ENCODE measurements at regions not wholly inside any gene's neighbourhood (a gene's known extent, or its start where the extent isn't known, plus 50 kb on each side); places are given as distances from the start of the nearest gene placed in this dataset.
A peak's percentile ranks its signal among the peaks of the same experiment; 100 is the strongest.

DNA sequence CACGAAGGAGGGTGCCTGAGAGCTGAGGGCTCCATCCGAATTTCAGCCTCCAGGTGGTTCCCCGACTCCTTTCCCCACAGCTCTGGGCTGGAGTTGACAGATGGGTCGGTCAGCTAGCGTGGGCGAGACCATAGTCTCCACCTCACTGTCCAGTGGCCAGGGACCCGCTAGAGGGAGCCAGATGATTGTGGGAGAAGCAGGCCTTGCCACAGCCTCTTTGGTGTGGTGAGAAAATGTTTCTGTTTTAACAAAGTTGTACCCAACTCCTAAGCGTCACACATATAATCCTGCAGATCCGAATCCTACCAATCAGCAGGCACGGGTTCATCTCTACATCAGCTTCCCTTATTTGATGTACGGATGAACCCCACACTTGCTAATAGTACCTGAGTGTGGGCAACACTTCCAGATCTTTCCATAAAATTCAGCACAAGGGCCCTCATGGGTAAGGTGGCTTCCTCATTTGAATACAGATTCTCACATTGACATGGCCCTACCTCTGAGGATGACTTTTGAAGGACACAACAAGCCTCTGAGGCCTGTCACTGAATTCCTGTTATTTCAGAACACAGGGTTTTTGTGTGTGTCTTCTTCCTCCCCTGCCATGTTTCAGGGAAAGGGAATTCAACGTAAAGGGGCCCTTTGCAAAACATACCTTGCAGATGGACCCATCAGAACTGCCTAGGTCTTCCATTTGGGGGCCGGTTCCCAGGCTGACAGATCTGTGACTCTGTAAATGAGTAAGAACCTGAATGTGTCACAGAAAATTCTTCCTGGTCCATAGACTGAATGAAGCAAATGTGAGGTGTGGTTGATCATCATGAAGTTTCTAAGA is 103.2 kb upstream of the DUSP22 start:
- H3K27me3 ChIP-seq (ENCODE audit: control insufficient read depth, insufficient read depth, low read length) = peaks cover 2% of the 10 kb centered on the region
- H3K4me3 ChIP-seq (ENCODE audit: low read depth, low read length) = no peak overlapping the region
- H3K36me3 ChIP-seq (ENCODE audit: control insufficient read depth, insufficient read depth, low read length) = no peaks in the 10 kb centered on the region
- DNase-seq (ENCODE audit: low read depth) = peak; percentile 35
- TF ChIP-seq, protein P1, sequence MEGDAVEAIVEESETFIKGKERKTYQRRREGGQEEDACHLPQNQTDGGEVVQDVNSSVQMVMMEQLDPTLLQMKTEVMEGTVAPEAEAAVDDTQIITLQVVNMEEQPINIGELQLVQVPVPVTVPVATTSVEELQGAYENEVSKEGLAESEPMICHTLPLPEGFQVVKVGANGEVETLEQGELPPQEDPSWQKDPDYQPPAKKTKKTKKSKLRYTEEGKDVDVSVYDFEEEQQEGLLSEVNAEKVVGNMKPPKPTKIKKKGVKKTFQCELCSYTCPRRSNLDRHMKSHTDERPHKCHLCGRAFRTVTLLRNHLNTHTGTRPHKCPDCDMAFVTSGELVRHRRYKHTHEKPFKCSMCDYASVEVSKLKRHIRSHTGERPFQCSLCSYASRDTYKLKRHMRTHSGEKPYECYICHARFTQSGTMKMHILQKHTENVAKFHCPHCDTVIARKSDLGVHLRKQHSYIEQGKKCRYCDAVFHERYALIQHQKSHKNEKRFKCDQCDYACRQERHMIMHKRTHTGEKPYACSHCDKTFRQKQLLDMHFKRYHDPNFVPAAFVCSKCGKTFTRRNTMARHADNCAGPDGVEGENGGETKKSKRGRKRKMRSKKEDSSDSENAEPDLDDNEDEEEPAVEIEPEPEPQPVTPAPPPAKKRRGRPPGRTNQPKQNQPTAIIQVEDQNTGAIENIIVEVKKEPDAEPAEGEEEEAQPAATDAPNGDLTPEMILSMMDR (IDR thresholded peaks at IDR 0.05; ENCODE audit: insufficient read depth, low read length, poor library complexity, severe bottlenecking) = peak; percentile 98

DNA sequence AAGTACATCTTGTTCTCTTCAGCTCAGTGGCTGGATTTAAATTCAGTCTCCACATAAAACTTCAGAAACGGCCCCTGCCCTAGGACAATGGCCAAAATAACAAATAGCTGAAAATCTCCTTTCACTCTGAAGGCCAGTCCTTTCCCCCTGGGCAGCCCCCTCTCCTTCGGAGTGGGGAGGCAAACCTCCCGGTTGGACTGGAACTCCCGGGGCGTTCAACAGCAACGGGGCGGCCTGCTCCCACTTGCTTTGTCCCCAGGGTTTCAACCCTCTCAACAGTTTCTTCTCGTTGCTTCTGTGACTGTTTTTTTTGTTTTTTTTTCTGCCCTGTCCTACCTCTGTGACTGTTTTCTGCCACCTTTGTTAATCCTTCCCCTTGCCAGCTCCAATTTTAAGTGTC is 102.6 kb upstream of the DUSP22 start:
- DNase-seq (ENCODE audit: low read depth) = no peak
- TF ChIP-seq, protein P1 (IDR thresholded peaks at IDR 0.05; ENCODE audit: insufficient read depth, low read length, poor library complexity, severe bottlenecking) = no peak
- no peak overlapping the region for H3K4me3 ChIP-seq (ENCODE audit: low read depth, low read length)
- no peaks in the 10 kb centered on the region for H3K36me3 ChIP-seq (ENCODE audit: control insufficient read depth, insufficient read depth, low read length)
- H3K27me3 ChIP-seq (ENCODE audit: control insufficient read depth, insufficient read depth, low read length) = no peaks in the 10 kb centered on the region

DNA sequence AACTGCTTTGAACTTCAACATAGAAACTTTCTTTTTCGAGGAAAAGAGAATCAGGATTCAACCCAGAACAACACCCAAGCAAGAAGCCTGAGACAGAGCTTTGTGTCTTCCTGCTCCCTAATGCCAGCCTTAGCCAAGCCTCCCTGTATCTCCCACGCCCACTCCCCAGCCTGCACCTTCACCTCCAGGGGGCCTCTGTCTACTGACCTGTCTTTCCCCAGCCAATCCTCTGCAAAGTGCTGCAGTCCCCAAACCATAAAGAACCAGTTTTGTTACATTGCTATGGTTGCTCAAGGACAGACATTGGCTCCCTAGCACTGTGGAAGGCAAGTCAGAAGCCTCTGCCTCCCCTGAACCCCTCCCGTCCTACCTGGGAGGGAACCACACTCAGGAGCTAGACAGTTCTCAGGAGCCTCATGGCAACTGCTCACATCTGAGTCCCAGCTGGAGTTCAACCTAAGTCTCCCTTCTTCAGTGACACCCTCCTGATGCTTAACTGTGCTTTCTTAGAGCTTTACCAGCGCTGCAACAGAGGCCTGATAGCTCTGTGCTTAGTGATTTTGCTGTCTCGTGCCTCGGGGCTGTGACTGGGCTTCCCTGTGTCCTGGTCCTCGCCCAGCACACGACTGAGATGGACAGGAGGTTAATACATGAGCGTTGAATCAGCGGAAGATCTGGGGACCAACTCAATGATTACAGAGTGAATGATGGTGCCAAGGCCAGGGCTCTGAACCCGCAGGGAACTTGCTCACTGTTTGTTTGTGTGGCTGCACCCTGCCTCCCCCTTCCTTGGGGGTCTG is 101.5 kb upstream of the DUSP22 start:
- TF ChIP-seq, protein P1 (IDR thresholded peaks at IDR 0.05; ENCODE audit: insufficient read depth, low read length, poor library complexity, severe bottlenecking) = no peak
- no peaks in the 10 kb centered on the region for H3K36me3 ChIP-seq (ENCODE audit: control insufficient read depth, insufficient read depth, low read length)
- DNase-seq (ENCODE audit: low read depth) = no peak
- H3K27me3 ChIP-seq (ENCODE audit: control insufficient read depth, insufficient read depth, low read length) = no peaks in the 10 kb centered on the region
- H3K4me3 ChIP-seq (ENCODE audit: low read depth, low read length) = no peak overlapping the region

DNA sequence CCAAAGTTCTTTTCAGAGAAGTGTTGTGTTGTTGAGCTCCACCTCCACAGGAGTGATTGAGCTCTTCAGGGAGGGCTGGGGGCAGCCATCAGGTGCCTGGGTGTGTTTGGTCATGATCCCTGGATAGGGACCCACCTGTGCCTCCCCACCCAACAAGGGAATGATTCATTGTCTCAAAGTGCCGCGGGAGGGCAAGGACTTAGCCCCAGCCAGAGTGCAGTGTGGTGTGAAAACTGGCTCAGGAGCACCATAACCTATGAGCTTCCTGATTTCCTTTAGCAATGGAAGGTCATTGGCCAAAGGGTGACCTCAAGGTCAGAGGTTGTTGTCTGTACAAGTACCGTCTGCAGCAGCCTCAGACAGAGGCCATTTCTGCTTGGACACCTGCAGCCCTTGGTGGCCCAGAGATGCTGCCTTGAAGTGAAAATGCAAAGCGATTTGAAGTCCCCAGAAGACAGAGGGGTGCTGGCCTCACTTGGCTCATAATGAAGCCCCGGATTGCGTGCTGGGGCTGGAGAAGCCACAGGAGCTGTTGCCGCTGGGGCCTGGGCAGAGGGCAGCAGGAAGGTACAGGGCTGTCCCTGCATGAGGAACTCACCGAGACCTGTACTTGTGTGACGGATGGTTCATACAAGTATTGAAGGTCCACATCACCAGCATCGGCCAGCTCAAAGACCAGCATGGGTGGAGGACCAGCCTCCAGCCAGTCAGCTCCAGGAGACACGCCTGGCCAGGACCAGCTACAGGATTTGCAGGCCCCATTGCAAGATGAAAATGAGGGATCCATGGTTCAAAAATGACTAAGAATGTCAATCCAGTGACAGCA is 100.6 kb upstream of the DUSP22 start:
- TF ChIP-seq, protein P1 (IDR thresholded peaks at IDR 0.05; ENCODE audit: insufficient read depth, low read length, poor library complexity, severe bottlenecking) = no peak
- no peak overlapping the region for H3K4me3 ChIP-seq (ENCODE audit: low read depth, low read length)

DNA sequence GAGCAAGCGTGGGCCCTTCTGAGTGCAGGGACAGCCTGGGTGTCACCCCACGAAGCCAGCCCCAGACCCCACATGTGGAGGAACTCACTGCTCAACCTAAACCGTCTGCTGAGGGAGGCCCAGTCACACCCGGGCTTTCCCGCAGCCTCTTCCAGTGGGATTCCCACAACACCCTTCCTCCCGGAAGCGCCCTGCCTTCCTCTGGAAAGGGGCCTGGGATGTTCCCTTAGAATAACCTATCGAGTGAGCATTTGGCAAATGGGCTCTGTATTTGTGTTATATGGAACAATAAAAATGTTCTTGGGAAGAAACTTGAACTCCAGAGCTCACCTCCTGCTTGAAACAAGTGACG is 100.0 kb upstream of the DUSP22 start:
- Histone ChIP-seq H3K36me3 (ENCODE audit: control insufficient read depth, insufficient read depth, low read length) (no peaks in the 10 kb centered on the region), H3K27me3 (ENCODE audit: control insufficient read depth, insufficient read depth, low read length) (no peaks in the 10 kb centered on the region), H3K4me3 (ENCODE audit: low read depth, low read length) (no peak overlapping the region)
- TF ChIP-seq, protein P1 (IDR thresholded peaks at IDR 0.05; ENCODE audit: insufficient read depth, low read length, poor library complexity, severe bottlenecking) = no peak
- DNase-seq (ENCODE audit: low read depth) = no peak

More for the DNA sequence above, 100.6 kb upstream of the DUSP22 start:
- H3K36me3 ChIP-seq (ENCODE audit: control insufficient read depth, insufficient read depth, low read length) = no peaks in the 10 kb centered on the region
- no peak for DNase-seq (ENCODE audit: low read depth)
- H3K27me3 ChIP-seq (ENCODE audit: control insufficient read depth, insufficient read depth, low read length) = no peaks in the 10 kb centered on the region

Data from kidney epithelial cell (primary cell).